Stimulated activated CD4-positive, alpha-beta T cell treated with anti-CD3 and anti-CD28 coated beads, Interleukin-12 subunit alpha, Interleukin-12 subunit beta, amount 100 ng/mL, for 4 hours (primary cell): ENCODE measurements at regions not wholly inside any gene's neighbourhood (a gene's known extent, or its start where the extent isn't known, plus 50 kb on each side); places are given as distances from the start of the nearest gene placed in this dataset.

ENCODE experiments used
- DNase-seq: peaks from one replicate; pipeline ENCODE4 v3.0.0-alpha.2; 2020

DNA sequence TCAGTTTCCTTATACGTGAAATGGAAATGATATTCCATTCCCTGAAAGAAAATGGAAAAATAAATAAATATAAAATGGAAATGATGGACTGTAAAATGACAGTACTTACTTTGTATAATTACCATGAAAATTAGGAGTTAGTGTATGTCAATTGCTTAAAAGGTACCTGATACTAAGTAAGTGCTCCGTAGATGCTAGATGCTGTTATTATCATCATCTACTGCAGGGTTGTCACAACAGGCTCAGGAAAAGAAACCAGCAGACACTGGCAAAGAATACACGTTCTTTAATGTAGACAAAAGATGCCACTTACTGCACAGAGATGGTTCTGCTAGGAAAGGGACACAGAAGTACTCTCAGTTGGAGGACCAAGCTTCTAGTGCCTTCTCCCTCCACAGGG lies 64.0 kb upstream of the KCNN2 start:
- no peak for DNase-seq

DNA sequence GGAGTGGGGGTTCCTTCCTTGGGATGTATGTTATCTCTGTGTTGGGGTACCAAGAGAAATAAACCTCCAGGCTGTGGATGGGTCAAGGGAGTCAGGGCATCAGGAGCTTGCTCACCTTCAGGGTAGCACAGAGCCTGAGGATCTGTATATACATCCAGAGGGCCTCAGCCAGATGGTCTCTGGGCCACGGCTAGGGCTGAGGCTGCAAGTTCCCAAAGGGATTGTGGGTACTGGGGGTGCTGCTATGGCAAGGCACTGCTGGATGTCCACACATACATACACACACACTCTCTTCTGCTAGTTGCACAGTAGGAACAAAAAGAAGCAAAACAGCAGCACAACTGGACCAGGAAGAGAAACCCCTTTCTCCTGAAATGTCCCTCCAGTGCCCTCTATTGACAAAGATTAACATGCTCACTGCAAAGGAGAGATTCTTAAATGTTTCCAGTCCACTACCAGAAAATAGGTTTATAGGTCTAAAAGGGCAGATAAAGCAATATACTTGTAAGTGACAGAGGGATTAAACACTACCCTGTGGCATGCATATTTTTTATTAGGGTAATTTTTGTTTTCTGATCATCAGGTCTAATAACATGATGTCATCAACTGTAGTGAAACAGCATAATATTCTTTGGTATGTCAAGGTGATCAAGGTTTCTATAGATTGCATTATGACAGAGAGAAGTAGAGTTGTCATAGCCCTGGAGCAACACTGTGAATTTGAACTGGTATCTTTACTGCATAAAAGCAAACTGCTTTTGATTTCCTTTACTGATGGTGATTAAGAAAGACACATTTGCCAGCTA lies 56.3 kb upstream of the KCNN2 start:
- no peak for DNase-seq

DNA sequence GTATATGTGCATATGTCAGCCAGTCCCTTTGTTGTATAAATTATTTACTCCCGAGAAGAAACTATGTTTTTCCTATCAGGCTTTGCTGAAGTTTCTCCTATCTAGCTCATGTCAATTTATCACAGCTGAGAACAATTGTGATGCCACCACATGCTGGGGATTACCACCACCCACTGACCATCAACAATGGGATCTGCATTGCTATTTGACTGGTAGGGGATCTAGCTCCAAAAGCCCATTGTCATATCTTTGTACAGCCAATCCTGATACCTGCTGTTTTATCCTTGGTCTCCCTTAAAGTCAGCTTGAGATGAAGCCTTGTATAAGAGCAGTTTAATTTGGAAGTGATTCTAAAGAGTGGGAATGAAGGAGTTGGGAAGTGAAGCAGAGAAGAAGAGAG lies 53.9 kb upstream of the KCNN2 start:
- no peak for DNase-seq

DNA sequence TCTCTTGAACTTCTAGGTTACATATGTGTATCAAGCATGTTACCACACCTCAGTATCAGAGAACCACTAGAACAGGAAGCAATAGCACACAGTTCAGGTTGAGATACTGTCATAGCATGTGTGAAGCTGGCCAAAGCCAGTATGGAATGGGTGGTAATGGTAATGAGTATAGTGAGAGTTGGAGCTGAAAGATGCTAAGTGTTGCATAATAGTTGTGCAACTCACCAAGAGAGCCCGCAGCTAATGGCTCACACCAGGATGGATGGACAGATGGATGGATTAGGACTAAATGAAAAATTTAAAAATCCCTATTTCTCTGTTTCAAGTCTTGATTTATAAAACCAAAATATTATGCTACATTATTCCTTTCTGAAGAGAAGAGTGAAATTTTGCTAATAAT lies 53.4 kb upstream of the KCNN2 start:
- DNase-seq = no peak

DNA sequence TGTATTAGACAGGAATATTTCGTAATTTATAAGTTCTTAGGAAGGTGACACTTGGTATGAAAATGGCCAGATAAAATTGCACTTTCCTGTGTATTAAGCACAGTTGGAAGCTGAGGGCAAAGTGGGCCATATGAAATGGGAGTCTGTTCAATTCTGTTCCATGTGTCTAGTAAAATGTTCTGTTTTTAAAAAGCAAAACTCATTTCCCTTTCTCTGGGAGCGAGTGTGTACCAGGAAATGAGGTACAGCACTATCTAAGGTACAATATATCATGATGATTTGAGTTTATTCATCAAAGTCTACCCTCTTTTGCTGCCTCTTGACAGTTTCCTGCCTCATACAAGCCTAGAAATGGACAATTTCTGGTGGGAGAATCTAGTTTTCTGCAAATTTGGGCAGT lies 51.2 kb upstream of the KCNN2 start:
- DNase-seq = no peak

DNA sequence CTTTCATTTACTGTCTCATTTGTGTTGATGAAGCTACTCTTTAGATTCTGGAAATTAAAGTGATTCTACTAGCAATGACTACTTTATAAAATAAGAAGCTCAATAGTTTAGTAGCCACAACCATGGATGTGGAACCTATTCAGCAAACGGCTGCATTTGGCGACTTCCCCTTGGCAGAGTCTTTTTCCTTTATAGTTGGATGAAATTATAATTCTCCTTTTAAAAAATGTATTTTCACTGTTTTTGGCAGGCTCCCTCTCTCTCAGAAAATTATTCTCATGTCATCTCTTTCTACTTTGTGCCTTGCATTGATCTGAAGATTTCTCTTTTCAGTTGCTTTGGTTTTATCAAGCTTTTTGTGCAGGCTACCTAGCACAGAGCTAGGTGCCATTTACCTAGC lies 50.6 kb upstream of the KCNN2 start:
- DNase-seq = no peak

DNA sequence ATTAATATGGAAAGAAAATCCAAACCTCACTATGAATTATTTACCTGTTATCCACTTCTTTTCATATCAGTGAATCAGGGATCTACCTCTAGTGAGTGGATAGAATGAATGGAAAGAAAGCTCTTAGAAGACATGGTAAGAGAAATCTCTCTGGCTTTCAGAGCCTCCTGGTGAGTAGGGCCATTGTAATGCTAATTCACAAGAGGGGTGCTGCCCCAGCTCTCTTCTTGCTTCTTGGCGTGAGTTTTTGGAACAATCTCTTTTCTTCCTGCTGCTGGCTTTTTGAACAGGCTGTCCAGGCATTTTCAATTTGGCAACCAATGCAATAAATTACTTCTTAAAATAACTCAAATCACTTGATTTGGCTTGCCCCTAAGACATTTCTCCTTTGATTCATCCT lies 49.9 kb upstream of the KCNN2 start:
- no peak for DNase-seq
